Sigmoid colon (tissue), 4 donors: ENCODE measurements at regions not wholly inside any gene's neighbourhood (a gene's known extent, or its start where the extent isn't known, plus 50 kb on each side); places are given as distances from the start of the nearest gene placed in this dataset.

Experiments used
- POLR2A ChIP-seq, 2 donors: fragments of 450-650 bp; IDR thresholded peaks; one replicate each; pipeline ENCODE4 v1.6.1; 2016; ENCODE audit warnings: antibody characterized with exemption in 2 of 2, mild to moderate bottlenecking in 2 of 2, moderate library complexity in 2 of 2
- POLR2AphosphoS5 ChIP-seq, 4 donors: sonication (generic); formaldehyde crosslinking; IDR thresholded peaks; one replicate each; pipeline ENCODE4 v1.6.1; 2017; ENCODE audit warnings: antibody characterized with exemption in 4 of 4
- TF ChIP-seq, protein P1 (sequence below), 4 experiments: fragments of 450-650 bp in 3 of 4; fragments of 200-600 bp in 1 of 4; IDR thresholded peaks; one replicate each; pipeline ENCODE4 v1.5.1; 2016 to 2019; ENCODE audit warnings: antibody characterized with exemption in 4 of 4, mild to moderate bottlenecking in 3 of 4, moderate library complexity in 2 of 4

DNA sequence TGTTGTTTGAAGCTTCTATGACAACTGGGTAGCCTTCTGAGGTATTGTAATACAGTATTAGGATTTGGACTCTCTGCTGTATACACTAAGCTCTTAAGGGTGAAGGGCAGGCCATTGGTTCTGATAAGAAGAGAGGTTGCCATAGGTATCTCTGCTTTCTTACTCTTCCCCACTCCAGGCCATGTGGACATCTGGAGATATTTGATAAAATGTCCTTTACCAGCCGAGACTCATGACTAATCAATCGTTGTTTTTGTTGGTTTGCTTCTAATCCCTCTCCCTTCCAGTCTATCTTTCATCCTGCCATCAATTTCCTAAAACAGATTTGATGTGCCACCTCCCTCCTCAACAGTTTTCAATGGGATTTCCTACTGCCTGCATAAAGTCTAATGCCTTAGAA is 64.6 kb upstream of the WDR26 start:
- TF ChIP-seq, protein P1, sequence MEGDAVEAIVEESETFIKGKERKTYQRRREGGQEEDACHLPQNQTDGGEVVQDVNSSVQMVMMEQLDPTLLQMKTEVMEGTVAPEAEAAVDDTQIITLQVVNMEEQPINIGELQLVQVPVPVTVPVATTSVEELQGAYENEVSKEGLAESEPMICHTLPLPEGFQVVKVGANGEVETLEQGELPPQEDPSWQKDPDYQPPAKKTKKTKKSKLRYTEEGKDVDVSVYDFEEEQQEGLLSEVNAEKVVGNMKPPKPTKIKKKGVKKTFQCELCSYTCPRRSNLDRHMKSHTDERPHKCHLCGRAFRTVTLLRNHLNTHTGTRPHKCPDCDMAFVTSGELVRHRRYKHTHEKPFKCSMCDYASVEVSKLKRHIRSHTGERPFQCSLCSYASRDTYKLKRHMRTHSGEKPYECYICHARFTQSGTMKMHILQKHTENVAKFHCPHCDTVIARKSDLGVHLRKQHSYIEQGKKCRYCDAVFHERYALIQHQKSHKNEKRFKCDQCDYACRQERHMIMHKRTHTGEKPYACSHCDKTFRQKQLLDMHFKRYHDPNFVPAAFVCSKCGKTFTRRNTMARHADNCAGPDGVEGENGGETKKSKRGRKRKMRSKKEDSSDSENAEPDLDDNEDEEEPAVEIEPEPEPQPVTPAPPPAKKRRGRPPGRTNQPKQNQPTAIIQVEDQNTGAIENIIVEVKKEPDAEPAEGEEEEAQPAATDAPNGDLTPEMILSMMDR (IDR thresholded peaks at IDR 0.05), result no peak
- no peak for TF ChIP-seq POLR2A (IDR thresholded peaks at IDR 0.05)
- TF ChIP-seq POLR2AphosphoS5 (IDR thresholded peaks at IDR 0.05), result no peak
